GM19467 (cell line): ENCODE measurements at regions not wholly inside any gene's neighbourhood (a gene's known extent, or its start where the extent isn't known, plus 50 kb on each side); places are given as distances from the start of the nearest gene placed in this dataset.

Source experiments
- ATAC-seq: cut with Tn5 transposase; IDR thresholded peaks from one replicate; pipeline ENCODE4 v1.9.1; 2021; ENCODE audit warnings: mild to moderate bottlenecking, moderate library complexity; ENCODE audit not compliant: unreplicated experiment

DNA sequence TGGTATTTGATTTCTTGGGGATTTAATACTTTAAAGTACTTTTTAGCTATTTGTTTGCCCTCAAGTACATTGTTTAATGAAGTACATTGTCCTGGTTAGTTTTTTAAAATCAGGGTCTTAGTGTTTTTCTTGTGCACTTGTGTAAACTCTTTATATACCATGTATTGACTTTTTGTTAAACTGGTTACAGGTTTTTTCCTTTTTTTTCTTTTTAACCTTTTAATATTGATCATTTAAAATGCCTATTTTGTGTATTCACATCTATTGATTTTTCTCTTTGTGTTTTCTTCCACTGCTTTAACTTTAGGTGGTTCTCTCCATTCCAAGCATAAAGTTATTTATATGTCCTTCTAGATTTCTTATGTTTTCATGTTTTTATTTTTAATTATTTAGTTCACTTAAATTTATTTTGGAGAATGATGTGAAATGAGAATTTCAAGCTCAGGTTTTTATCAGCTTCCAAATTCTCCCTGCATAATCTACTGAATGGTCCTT, 84.5 kb upstream of the MYCN start:
- no peak for ATAC-seq

DNA sequence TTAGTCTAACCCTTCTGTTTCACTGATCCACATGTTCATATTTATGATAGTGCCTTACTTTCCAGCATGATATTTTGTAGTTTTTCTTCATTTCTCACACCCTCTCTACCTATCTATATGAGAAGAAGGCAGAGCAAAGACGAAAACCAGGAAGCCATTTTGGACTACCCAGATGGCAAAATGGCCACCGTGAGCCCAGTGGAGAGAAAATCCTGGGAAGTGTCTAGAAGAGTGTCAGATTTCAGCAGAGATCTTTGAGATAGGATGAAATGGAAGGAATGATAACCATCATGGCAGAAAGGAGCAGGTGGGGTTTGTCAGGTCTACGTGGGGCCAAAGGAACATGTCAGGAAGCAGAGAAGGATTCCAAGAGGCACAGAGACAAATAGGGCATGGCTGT, 84.0 kb upstream of the MYCN start:
- no peak for ATAC-seq

DNA sequence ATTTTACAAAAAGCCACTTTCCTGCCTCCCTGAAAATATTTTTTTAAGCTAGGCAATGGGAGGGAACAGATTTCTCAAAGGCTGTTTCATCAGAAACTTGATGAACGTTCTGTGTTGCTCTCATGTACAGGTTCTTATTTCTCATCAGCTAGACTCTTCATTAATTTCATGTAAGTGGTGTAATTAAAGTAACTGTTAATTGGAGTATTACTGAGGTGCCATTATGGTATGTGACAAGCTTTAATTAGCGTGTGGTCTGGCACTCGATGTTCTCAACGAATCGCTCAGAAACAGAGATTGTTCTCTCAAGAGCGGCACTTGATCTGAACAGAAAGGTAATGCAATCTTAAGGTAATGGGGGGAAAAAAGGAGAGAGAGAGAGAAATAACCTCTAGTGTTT, 81.9 kb upstream of the MYCN start:
- no peak for ATAC-seq

DNA sequence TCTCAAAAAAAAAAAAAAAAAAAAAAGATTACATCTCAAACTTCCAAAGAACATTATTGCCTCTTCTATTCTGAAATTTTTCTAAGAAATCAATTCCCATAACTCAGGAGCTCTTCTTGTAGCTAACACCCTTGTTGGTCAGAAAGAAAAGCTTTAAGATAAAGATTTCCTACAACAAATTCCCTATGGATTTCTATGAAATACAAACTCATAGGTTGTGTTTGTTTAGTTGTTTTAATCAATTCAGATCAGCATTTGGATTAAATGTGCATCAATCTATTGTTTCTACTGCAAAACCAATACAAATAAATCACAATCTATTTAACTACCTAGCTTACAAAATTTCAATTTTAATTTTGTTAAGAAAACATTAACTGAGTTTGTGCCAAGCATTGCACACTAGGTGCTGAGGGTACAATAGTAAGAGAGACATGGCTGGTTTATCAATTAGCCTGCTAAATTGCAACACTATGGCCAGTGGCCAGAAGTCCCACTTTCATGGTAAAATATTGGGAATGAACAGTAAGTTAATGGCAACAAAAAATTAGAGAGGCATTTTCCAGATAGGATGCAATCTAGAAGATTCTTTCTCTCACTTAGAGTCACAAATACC, 80.2 kb upstream of the MYCN start:
- no peak for ATAC-seq

DNA sequence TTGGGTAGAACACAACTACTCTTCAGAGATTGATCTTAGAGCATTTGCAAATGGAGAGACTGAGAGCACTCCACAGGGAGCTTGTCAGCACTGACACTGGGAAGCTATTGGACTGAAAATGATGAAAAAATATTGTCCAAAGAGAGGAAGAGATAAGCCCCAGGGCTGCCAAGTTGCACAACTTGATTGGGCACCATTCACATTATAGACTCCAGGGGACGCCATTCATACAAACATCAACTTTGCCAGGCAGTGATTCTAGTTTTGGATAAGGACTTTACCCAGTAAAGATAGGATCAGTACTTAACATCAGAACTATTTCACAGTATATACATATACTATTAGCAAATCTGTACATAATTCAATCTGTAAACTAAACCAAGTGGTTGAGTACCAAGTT, 79.6 kb upstream of the MYCN start:
- no peak for ATAC-seq

DNA sequence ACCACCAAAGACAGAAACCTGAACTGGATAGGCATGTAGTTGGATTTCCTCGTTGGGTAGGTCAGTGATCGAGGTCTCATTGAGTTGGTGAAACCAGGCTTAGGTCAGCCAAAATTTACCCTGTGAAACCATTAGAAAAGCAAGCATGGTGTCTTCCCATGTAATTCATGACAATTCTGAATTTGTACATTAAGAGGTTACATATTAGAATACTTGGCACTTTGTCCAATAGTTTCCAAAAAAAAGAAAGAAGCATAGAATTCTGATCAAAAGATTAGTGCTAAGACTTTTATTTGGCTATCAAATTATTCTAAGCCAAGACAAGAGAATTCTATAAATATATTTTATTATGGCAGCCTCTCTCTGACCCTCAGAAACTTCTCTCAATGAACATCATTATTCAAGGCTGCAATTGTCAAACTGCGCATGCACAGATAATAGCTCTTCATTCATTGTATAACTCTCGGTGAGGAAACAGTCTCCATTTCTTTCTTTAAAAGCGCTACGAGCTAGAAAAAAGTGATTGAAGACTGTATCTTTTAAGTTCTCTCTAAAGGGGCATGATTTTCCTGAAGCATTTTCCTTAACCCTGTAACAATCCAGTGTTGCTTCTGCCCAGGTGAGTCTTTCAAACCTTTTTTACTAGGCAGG, 79.1 kb upstream of the MYCN start:
- no peak for ATAC-seq

DNA sequence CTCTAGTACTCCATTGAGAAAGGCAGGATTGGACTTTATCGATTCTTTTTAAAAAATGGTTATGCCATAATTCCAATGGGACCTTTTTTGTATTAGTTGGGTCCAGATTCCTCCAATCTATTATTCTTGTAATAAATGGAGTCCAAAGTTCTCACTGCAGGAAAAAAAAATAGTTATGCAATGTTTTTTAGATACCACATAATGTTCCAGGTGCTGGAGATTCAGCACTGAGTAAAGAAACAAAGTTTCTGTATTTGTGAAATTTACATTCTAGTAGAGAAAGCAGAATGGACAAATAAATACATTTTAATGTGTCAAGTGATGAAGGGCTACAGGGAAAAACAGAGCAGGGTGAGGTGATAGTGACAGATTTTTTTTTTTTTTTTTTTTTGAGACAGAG, 78.5 kb upstream of the MYCN start:
- no peak for ATAC-seq

DNA sequence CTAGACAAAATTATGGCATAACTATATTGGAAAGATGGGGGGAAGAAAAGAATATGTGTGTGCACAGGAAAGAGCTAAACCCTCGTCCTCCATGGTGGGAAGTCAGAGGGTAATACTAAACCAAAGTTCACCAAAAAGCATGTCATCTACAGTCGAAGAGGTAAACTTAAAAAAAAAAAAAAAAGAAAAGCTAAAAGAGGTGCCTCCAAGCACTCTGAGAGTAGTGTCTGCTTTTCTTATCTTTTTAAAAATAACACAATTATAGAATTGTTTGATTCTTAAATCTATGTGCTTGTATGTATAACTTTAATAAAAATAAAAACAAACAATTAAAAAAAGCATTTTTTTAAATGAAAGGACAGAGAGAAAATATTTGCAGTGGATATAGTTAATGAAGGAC, 77.3 kb upstream of the MYCN start:
- no peak for ATAC-seq

DNA sequence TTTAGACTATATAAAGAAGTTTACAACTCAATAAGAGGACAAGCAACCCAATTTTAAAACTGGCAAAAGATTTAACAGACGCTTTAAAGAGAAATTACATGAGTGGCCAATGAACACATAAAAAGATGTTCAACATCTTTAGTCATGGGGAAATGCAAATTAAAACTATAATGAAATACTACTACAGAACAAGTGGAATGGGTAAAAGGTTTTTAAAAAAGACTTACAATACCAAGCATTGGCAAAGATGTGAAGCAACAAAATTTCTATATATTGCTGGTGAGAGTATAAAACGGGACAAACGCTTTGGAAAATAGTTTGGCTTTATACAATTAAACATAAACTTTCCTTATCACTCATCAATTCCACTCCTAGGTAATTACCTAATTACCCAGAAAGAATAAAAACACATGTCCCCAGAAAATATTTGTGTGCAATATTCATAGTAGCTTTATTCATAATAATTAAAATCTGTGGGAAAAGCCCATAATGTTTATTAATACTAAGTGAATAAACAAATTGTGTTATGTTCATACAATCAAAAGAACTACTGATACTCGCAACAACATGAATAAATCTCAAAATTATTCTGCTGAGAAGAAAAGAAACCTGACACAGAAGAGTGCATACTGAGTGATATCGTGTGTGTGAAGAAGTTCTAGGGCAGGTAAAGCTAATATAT, 76.7 kb upstream of the MYCN start:
- ATAC-seq, result no peak

DNA sequence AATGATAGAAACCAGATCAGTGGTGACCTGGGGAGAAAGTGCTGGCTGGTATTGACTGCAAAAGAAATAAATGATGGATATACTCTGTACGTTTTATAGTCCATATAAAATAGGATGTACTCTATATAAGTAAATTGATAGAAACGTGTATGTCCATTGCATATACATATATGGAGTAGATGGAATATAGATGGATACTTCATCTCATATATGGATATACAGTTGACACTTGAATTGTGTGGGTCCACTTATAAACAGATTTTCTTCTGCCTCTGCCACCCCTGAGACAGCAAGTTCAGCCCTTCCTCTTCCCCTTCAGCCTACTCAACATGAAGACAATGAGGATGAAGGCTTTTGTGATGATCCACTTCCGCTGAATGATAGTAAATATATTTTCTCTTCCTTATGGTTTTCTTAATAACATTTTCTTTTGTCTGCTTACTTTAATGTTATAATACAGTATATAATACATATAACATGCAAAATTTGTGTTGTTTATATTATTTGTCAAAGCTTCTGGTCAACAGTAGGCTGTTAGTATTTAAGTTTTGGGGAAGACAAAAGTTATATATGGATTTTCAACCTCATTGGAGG, 76.1 kb upstream of the MYCN start:
- ATAC-seq, result no peak

DNA sequence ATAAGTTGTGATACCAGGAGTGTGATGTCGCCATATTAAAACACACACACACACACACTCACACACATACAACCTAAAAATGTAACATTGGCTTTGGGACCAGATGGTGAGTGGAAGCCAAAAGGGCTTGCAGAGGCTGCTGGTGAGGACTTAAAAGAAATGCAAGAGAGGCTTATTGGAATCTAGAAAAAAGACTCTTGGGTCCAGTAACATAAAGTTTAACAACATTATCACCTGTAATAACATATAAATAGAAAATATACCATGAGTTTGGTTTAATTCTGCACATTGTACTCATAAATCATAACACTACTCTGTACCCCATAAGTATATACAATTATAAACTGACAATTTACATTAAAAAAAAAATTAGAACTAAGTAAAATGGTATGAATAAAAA, 74.4 kb upstream of the MYCN start:
- ATAC-seq, result no peak

DNA sequence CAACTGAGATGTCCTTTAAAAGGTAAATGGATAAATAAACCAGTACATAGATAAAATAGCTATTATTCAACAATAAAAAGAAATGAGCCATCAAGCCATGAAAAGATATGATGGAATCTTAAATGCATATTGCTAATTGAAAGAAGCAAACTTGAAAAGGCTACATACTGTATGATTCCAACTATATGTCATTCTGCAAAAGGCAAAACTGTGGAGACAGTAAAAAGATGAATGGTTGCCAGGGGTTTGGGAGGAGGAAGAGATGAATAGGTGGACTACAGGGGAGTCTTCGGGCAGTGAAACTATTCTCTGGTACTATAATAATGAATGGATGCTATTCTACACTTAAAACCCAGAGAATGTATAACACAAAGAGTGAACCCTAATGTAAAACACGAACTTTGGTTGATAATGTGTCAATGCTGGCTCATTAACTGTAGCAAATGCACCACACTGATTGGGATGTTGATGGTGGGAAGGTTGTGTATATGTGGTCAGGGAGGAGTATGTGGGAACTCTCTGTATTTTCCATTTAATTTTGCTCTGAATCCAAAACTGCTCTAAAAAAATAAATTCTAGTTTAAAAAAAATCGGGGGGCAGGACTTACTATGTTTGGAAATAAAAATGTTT, 73.7 kb upstream of the MYCN start:
- no peak for ATAC-seq

DNA sequence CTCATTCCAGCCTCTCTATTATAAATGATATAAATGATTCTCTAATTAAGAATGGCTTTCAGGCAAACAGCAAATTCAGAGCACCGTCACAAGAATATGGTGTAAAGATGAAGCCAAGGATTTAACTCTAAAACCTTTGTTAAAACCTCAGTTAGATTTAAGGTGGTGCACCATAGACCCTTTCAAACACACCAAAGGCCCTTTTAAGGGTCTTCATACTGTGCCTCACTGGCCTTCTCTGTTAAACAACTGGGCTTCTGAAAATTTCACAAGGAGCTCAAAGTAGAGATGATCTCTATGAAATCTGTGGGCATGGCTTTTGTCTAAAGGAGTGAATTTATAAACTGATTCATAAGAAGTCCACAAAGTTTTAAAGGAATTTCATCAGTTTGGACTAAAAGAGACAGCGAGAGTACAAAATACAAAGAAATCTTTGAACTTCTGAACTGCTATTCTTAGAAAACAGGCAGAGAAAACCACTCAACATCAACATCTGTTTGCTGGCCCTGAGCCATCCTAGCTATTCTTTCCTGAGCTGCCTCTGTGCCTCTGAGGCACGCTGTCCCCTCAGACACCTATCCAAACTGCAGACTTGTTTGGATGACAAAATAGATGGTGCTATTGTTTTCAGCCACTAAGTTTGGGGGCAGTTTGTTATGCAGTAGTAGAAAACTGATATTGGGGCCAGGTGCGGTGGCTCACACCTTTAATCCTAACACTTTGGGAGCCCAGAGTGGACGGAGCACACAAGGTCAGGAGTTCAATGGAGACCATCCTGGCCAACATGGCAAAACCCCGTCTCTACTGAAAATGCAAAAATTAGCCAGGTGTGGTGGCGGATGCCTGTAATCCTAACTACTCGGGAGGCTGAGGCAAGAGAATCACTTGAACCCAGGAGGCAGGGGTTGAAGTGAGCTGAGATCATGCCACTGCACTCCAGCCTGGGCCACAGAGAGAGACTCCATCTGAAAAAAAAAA, 72.9 kb upstream of the MYCN start:
- ATAC-seq, result no peak

DNA sequence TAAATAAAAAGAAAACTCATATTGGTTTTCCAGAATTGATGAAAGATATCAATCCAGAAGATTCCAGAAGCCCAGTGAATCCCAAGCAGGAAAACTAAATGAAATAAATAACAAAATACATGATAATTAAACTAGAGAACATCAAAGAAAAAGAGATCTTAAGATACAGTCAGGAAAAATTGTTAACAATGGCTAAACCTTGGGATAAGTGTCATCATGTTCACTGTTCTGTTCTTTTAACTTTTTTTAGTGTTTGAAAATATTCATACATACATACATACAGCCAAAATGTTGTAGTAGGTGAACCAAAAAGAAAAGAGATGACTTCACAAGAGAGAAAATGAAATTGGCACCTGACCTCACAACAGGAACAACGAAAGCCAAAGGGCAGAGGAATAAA, 72.2 kb upstream of the MYCN start:
- no peak for ATAC-seq

DNA sequence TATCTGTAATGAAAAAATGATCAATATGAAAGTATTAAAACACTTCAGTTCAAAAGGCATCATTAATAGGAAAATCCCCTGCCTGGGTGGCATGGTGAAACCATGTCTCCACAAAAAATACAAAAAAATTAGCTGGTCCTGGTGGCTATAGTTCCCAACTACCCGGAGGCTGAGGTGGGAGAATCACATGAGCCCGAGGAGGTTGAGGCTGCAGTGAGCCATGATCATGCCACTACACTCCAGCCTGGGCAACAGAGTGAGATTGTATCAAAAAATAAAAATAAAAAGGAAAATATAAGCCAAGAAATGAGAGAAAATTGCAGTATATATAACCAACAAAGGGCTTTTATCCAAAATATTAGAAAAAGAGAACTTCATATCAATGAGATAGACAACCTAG, 71.6 kb upstream of the MYCN start:
- ATAC-seq, result no peak

DNA sequence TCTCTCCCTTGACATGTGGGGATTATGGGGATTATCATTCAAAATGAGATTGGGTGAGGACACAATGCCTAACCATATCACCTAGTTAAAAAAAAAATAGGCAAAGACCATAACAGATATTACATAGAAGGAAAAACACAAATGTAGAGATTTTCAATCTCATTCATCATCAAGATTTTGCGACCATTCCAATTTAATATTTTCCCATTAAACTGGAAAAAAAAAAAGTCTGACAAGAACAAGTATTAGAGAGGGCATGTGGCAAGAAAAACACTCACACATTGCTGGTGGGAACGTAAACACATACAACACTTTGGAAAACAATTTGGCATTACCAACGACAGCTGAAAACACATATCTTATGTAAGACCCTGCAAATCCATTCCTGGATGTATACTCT, 71.0 kb upstream of the MYCN start:
- ATAC-seq, result no peak

DNA sequence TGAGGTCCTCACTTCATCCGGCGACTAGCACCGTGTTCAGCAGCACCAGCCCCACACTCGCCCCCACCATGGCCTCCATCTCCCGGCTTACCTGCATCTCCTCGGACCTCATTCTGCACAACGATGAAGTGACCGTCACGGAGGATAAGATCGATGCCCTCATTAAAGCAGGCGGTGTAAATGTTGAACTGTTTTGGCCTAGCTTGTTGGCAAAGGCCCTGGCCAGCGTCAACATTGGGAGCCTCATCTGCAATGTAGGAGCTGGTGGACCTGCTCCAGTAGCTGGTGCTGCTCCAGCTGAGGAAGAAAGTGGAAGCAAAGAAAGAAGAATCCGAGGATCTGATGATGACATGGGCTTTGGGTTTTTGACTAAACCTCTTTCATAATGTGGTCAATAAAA, 70.5 kb upstream of the MYCN start:
- no peak for ATAC-seq

DNA sequence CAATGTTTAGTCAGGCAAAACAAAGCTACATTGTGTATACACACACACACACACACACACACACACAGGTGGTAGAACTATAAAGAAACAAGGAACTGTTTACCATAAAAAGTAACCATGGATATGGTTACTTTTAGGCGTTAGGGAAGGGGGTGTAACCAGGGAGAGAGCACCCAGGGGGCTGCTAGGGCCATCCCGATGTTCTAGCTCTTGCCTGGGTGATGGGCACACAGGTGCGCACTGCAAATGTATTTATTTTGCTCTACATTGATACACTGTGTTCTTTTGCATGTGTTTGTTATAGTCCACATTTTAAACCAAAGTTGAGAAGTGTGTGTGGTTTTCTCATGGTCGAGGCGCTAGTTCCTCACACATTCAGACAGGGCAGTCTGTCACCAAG, 69.8 kb upstream of the MYCN start:
- no peak for ATAC-seq

DNA sequence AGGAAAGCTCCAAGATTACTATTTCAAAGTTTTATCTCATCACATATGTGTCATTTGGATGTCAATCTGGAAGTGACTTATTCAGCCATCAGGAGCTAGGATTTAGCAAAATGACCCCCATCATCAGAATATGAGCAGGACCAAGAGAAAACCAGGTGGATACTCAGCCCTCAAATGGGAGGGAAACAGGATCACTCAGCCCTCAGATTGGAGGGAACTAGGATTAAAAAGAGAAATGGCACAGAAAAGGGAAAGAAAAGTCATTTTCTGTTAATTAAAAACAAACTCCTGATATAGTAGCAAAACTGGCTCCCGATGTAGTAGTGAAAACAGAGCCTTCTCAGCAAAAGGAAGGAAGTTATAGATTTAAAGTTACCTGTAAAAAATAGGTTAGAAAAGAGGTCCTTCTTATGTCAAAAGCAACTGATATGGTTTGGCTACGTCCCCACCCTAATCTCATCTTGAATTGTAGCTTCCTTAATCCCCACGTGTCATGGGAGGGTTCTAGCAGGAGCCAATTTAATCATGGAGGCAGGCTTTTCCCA, 69.0 kb upstream of the MYCN start:
- ATAC-seq, result no peak

DNA sequence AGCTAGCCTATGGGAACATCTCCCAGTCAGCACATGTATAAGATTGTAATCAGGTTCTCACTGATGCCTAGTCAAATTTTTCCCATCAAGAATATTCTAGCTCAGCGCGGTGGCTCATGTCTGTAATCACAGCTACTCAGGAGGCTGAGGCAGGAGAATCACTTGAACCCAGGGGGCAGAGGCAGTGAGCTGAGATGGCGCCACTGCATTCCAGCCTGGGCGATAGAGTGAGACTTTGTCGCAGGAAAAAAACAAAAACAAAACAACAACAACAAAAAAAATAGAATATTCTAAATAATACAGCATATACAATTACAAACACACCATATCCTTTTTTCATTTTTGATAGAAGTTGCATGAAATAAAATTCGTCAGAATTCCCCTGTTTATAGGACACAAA, 67.5 kb upstream of the MYCN start:
- ATAC-seq, result no peak
